WI38 (cell line): ENCODE measurements at regions not wholly inside any gene's neighbourhood (a gene's known extent, or its start where the extent isn't known, plus 50 kb on each side); places are given as distances from the start of the nearest gene placed in this dataset.

ENCODE experiments used
- H3K4me3 ChIP-seq: 2 replicates; pipeline ENCODE4 v1.5.1; 2011; ENCODE audit warnings: low read depth, mild to moderate bottlenecking, control low read depth, low read length
- TF ChIP-seq, protein P1 (sequence below): IDR thresholded peaks from 2 replicates; pipeline ENCODE4 v1.5.1; 2012; ENCODE audit warnings: low read depth, mild to moderate bottlenecking, control low read depth, low read length

DNA sequence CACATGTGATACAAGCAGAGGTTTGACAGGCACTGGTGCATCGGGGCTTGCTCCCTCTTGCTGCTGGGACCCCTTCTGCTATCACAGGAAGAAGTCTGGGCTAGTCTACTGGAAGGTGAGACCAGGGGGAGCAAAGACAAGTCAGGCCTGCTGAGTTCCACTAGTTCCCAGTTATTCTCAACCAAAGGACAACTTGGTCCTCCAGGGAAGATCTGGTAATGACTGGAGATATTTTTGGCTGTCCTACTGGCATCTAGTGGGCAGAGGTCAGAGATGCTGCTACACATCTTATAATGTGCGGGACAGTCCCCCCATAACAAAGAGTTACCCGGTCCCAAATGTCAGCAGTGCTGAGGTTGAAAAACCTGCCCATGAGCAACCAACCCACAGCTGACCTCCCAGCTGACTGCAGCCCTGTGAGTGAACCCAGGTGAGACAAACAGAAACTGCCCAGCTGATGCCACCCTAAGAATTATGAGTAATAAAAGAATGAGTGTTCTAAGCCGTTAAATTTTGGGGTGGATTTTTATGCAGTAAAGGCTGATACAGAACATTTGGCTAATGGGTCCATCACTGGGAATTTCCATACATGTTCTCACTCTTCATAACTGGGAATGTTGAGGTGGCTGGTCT lies 71.6 kb downstream of the NENF start:
- no peak overlapping the region for H3K4me3 ChIP-seq
- TF ChIP-seq, protein P1, sequence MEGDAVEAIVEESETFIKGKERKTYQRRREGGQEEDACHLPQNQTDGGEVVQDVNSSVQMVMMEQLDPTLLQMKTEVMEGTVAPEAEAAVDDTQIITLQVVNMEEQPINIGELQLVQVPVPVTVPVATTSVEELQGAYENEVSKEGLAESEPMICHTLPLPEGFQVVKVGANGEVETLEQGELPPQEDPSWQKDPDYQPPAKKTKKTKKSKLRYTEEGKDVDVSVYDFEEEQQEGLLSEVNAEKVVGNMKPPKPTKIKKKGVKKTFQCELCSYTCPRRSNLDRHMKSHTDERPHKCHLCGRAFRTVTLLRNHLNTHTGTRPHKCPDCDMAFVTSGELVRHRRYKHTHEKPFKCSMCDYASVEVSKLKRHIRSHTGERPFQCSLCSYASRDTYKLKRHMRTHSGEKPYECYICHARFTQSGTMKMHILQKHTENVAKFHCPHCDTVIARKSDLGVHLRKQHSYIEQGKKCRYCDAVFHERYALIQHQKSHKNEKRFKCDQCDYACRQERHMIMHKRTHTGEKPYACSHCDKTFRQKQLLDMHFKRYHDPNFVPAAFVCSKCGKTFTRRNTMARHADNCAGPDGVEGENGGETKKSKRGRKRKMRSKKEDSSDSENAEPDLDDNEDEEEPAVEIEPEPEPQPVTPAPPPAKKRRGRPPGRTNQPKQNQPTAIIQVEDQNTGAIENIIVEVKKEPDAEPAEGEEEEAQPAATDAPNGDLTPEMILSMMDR: no peak

DNA sequence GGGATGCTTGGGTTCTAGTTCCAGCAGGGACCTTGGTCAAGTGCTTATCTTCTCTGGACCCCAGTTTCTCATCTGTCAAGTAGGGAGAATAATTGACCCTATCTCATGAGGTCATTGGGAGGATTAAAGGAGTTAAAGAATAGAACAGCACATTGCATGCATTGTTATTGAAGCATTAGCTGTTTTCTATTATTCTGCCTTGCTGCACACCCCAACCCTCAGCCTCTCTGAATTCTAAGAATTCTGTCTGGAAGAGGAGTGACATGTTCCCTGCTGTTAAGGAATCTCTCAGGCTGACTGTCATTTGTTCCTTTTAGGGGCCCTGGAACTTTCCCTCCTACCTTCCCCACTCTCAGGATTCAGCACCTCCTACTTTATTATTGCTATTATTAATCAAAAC lies 73.9 kb downstream of the NENF start:
- TF ChIP-seq, protein P1: no peak
- H3K4me3 ChIP-seq: no peak overlapping the region

DNA sequence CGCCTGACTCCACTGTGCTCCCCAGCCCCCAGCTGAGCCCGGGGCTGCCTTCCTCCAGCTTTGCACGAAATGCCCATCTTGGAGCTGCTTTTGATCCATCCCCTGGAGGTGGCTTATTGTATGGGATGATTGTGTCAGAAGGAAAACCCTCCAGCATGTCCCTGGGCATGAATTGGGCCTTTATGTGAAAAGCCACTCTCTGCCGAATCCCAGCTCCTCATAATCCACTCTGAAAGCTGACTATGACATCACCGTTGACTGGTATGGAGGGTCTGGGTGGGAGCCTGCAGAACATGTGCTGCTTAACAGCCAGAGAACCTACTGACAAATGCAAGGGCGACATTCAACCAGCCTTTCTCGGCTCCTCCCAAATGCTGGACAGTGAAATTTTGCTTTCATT lies 74.6 kb downstream of the NENF start:
- H3K4me3 ChIP-seq: no peak overlapping the region
- TF ChIP-seq, protein P1: no peak

DNA sequence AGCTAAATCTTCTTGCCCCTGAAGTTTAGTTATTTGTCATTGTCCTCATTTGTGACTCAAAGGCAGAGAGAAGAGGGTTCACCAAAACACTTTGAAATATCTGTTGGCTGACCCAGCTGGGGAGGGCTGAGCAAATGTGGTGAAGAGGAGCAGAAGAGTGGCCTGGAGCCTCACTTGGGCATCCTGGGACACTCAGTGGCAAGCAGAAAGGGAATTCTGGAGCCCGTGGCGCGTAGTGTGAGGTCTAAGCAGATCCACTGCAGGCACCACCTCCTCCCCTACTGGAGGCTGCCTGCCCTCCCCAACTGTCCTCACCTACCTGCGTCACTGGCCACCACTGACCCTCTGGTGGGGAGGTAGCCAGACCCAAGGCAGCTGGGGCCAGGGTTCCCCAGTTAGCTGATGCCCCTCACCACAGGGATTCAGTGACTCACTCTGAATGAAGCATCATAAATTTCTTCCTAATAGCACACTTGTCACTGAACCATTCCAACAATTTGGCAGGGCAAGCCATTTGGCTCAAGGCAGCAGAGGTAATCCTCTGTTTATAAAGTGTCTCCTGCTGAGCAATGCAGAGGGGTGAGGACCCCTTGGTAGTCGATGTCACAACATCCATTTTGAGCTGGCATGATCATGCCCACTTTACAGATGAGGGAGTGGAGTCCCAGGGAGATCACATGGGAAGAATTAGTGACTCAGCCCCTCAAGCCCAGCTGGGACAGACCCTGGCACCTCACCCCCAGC lies 80.3 kb downstream of the NENF start:
- TF ChIP-seq, protein P1: no peak
- H3K4me3 ChIP-seq: no peak overlapping the region

DNA sequence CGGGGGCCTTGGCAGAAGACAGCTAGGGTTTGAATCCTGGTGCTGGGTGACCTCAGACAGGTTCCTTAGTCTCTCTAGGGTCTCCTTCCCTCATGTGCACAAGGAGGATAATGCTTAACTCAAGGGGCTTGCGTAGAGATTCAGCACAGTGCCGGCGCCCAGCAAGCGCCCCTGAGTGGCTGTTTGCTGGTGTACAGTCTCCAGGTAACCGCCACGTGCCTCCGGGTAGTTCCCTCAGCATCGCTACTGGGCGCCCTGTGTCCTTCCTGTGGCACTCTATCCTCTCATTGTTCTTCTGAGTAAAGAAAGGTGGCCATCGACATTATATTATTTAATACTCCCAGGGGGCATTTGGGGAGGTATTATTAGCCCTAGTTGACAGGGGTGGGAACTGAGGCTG lies 80.9 kb downstream of the NENF start:
- H3K4me3 ChIP-seq: no peak overlapping the region
- TF ChIP-seq, protein P1: no peak

DNA sequence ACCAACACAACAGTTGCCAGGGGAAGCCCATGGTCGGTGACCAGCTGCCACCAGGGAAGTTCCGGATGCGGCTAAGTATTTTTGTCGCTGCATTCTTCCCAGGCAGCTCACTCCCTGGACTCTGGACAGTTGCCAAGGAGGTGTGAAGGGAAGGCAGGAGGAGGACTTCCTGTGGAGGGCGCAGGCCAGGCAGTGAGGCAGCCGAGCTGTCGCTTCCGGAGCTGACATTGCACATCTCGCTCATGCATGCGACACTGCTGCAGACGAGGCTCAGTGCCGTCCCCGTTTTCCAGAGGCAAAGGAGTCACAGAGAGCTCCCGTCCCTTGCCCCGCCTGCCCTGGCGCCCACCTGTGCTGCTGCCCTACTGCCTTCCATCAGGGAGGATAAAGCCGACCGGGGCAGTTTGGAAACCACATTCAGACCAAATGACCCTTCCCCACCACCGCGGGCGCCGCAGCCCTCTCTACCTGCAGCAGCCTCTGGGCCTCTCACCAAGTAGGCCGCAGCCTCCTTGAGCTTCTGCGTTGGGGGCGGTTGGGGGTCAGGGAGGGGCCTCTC lies 81.4 kb downstream of the NENF start:
- TF ChIP-seq, protein P1: no peak
- no peak overlapping the region for H3K4me3 ChIP-seq

DNA sequence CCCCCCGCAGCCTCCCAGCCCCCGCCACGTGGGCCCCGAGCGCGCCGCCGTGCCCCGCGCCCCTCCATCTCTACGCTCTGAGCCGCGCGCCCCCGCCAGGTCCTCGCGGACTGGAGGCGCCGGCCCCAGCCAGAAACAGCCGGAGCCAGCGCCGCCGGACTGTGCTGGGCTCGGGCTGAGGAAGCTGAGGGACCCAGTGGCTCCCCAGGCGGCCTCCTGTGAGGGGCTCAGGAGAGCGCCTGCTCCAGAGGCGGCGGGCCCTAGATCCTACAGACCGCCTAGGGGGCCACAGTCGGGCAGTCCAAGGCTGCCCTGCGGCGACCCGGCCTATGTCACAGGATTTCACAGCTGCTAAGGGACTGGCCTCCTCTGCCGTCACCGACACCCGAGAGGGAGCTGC lies 82.1 kb downstream of the NENF start:
- no peak overlapping the region for H3K4me3 ChIP-seq
- TF ChIP-seq, protein P1: no peak
